A673 (cell line): ENCODE measurements at regions not wholly inside any gene's neighbourhood (a gene's known extent, or its start where the extent isn't known, plus 50 kb on each side); places are given as distances from the start of the nearest gene placed in this dataset.
"Not testable (repeated sequence)": the region's sequence is repeated elsewhere in the genome, so short reads cannot be mapped to it uniquely, and the experiment has no call there.

Experiments
- CTCF ChIP-seq: fragments of 300-800, 200-600 bp; sonication (generic); conservative IDR thresholded peaks from 2 replicates; pipeline ENCODE4 v1.5.1; 2017; ENCODE audit warnings: low read depth, mild to moderate bottlenecking, antibody characterized with exemption, low read length, moderate library complexity, mixed read lengths
- EZH2 ChIP-seq: fragments of 200-600 bp; sonication (generic); IDR thresholded peaks from 2 replicates; pipeline ENCODE4 v1.6.1; 2017; ENCODE audit warnings: borderline replicate concordance, low read depth, mild to moderate bottlenecking, mixed read lengths, antibody characterized with exemption, low read length; ENCODE audit not compliant: poor library complexity, severe bottlenecking

- not testable (repeated sequence) for TF ChIP-seq CTCF, EZH2
Measured at GRCh38 chr5:11392-11791, 80.6 kb upstream of the PLEKHG4B start.
